ENCODE measurements at regions not wholly inside any gene's neighbourhood (a gene's known extent, or its start where the extent isn't known, plus 50 kb on each side); places are given as distances from the start of the nearest gene placed in this dataset.

GRCh38 chr5:93090698-93091097 lies 490.3 kb downstream of the NR2F1-AS1 start:
- TF ChIP-seq CTCF (IDR thresholded peaks at IDR 0.05; ENCODE audit: insufficient read depth, low read length) (no peak), POLR2AphosphoS5 (IDR thresholded peaks at IDR 0.05; ENCODE audit: low read depth) (no peak), REST (IDR thresholded peaks at IDR 0.05; ENCODE audit: insufficient replicate concordance, low read depth) (no peak), GABPA (IDR thresholded peaks at IDR 0.05; ENCODE audit: low read depth) (no peak)

Data from HL-60 (cell line).